Right renal cortex interstitium (tissue), 3 donors: ENCODE measurements at regions not wholly inside any gene's neighbourhood (a gene's known extent, or its start where the extent isn't known, plus 50 kb on each side); places are given as distances from the start of the nearest gene placed in this dataset.

Experiments used
- DNase-seq, 3 donors: peaks; one replicate each; pipeline ENCODE4 v3.0.0-alpha.2; 2013; ENCODE audit warnings: low read depth in 3 of 3, low spot score in 2 of 3

DNA sequence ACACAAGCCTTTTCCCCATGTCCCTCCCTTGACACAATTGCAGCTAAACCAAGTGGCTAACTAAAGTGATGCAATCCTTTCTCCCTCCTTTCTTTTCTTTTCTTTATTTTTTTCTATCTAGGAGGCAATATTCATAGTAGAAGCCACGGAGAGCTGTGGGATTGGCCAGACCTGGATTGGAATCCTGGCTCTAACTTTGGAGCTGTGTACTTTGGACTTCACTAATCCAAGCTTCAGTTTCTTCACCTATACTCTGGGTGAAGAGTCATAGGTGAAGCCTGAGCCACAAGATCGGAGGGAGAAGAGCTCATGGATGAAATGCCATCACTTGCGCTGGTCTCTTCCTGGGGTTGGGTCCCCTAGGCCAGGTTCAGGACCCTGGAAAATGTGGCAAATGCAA lies 177.2 kb downstream of the IRX5 start:
- no peak for DNase-seq

- DNase-seq = no peak
Observed at GRCh38 chr16:55113210-55113609, 182.5 kb downstream of the IRX5 start.

DNA sequence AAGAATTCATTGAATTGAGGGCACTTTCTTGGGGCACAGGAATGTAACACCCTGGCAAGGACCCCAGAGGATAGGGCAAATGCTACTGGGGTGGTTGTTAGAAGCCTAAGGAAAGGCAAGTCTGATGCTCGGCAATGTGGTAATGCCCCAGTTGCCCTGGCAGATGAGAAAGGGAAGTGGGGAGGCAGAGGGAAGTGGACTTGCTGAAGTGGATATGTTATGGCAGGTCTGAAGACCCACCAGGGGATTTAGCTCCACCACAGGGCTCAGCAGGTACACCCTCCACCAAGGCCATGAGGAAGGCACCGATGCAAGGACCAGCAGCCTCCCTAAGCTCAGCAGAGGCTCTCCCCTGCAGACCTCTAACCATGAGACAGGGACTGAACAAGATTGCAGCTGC lies 184.8 kb downstream of the IRX5 start:
- DNase-seq = no peak

GRCh38 chr16:55116165-55116920 lies 185.7 kb downstream of the IRX5 start:
- DNase-seq = no peak

GRCh38 chr16:55118701-55119260 lies 188.1 kb downstream of the IRX5 start:
- no peak for DNase-seq

DNA sequence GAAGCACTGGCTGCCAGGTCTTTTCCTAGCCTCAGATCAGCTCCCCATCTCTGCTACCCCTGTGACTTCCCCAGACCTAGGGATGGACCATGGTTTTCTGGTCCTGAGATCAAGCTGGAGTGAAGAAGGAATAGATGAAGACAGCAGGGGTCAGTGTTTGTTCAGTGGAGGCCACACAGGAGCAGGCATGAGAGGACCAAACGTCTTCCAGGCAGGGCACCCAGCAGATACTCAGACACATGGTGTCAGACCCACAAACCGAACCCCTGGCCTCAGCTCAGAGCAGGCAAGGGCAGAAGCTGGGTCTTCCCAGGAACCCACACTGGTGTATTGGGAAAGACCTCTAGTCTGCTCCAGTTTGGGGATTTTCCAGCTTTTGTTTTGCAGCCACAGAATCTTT lies 189.7 kb downstream of the IRX5 start:
- no peak for DNase-seq

- DNase-seq = no peak
Observed at GRCh38 chr16:55120826-55121225, 190.2 kb downstream of the IRX5 start.

DNA sequence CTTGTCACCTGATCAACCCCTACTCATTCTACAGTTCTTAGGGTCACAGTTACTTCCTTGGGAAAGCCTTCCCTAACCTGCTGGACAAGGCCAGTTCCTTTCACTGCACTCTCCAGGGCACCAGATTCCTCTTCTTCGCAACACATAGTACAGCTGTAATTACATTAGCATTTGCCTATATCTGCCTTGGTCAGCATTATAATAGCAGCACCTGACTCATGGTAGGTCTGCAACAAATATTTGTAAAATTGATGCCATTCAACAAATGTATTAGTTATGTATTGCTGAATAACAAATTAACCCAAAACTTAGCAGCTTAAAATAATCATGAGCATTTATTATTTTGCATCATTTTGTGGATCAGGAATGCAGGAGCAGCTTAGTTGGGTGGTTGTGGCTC lies 193.0 kb downstream of the IRX5 start:
- DNase-seq = no peak

- no peak for DNase-seq
Observed at GRCh38 chr16:55125818-55126385, 195.2 kb downstream of the IRX5 start.

- DNase-seq = no peak
Observed at GRCh38 chr16:55126456-55126855, 195.8 kb downstream of the IRX5 start.

GRCh38 chr16:55130456-55130855 lies 193.5 kb upstream of the IRX6 start:
- no peak for DNase-seq

GRCh38 chr16:55130911-55131310 lies 193.1 kb upstream of the IRX6 start:
- no peak for DNase-seq

- no peak for DNase-seq
Observed at GRCh38 chr16:55133654-55134053, 190.3 kb upstream of the IRX6 start.

DNA sequence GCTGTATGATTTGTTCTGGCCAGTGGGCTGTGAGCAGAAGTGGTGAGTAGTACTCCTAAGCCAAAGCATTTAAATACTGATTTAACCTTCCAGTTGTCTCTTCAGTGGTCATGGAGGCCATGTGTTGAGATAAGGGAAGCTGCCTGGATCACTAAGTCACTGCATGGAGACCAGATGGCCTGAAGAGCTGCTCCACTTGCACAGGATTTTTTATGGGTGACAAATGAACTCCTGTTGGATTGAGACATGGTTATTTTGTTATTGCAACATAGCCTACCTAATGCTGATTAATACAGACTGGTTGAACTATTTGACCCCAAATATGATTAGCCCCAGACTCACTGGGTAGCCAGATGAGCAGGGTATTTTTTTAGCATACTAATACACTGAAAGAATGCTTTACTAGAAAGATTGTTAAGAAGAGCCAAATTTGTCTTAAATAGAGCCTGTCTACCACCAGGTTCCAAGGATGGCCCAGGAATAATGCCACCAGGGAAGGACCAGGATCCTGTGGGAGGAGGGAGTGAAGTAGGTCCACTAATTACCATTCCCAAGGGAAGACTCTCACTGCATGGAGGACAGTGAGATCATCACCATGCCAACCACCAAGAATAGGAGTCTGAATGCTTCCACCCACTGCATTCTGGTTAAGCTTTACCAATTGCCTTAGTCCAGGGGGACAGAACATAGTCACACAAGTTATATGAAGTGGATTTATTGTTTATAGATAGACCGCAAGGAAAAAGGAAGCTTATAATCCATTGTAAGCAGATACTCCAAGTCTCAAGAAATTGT lies 187.4 kb upstream of the IRX6 start:
- no peak for DNase-seq

GRCh38 chr16:55138298-55138697 lies 185.7 kb upstream of the IRX6 start:
- DNase-seq = no peak

DNA sequence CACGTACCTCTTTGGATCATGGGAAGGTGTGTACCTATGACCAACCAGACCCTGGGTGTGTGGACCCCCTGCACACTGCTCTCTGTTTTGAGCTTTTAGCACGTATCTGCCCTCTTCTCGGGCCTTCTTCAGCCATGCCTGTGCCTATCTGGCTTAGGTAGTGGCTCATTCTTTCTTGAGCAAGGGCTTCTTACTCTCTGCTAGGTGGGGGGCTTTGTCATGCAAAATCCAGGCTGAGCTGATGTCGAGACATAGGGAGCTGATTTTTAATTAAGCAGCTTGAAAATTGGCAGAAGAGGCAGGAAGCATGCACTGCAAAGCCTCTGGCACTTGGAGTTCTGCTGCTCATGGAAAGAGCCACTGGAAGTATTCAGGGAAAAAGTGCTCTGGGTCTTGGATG lies 181.6 kb upstream of the IRX6 start:
- no peak for DNase-seq

DNA sequence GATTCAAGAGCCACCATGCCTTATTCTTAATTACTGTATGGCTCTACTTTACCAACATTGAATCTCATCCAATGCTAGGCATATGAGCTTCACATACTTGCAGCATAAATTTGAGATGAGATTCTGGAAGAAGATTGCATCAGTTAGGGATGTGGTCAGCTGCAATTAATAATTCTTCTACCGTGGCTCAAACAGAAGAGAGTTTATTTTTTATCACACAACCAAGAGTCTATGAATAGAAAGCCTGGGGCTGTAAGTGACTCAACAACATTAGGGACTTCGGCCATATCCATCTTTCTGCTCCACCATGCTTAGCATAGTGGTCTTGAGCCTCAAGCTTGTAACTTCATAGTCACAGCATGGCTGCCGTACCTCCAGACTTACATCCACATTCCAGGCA lies 179.4 kb upstream of the IRX6 start:
- no peak for DNase-seq

GRCh38 chr16:55145771-55146603 lies 178.0 kb upstream of the IRX6 start:
- no peak for DNase-seq

GRCh38 chr16:55146966-55147365 lies 177.0 kb upstream of the IRX6 start:
- no peak for DNase-seq

GRCh38 chr16:55147396-55147795 lies 176.6 kb upstream of the IRX6 start:
- no peak for DNase-seq

GRCh38 chr16:55149622-55150021 lies 174.4 kb upstream of the IRX6 start:
- DNase-seq = no peak
